Loucy (cell line): ENCODE measurements at regions not wholly inside any gene's neighbourhood (a gene's known extent, or its start where the extent isn't known, plus 50 kb on each side); places are given as distances from the start of the nearest gene placed in this dataset.

Source experiments
- H2AFZ ChIP-seq: fragments of 200-600 bp; sonication (generic); 2 replicates; pipeline ENCODE4 v1.6.0; 2016; ENCODE audit warnings: antibody characterized with exemption, mild to moderate bottlenecking, low read length, moderate library complexity
- H3F3A ChIP-seq: fragments of 200-600 bp; 2 replicates; pipeline ENCODE4 v1.6.0; 2016; ENCODE audit warnings: antibody characterized with exemption, low read depth, mild to moderate bottlenecking
- H3K27me3 ChIP-seq: fragments of 200-600 bp; sonication (generic); 2 replicates; pipeline ENCODE4 v1.6.1; 2014; ENCODE audit warnings: low read length, mild to moderate bottlenecking; ENCODE audit not compliant: insufficient read depth, poor library complexity, severe bottlenecking
- H3K36me3 ChIP-seq: fragments of 200-600 bp; sonication (generic); 2 replicates; pipeline ENCODE4 v1.6.1; 2016; ENCODE audit warnings: low read length; ENCODE audit not compliant: insufficient read depth
- H3K4me1 ChIP-seq: fragments of 200-600 bp; sonication (generic); 2 replicates; pipeline ENCODE4 v1.5.1; 2014; ENCODE audit warnings: low read length, mild to moderate bottlenecking; ENCODE audit not compliant: insufficient read depth, poor library complexity, severe bottlenecking
- H3K4me2 ChIP-seq: fragments of 200-600 bp; sonication (generic); 2 replicates; pipeline ENCODE4 v1.6.0; 2014; ENCODE audit warnings: antibody characterized with exemption, low read length, low read depth, mild to moderate bottlenecking; ENCODE audit not compliant: poor library complexity, severe bottlenecking
- H3K4me3 ChIP-seq: fragments of 200-600 bp; sonication (generic); 2 replicates; pipeline ENCODE4 v1.5.1; 2014; ENCODE audit warnings: low read length, mild to moderate bottlenecking, mixed read lengths; ENCODE audit not compliant: poor library complexity, severe bottlenecking
- H3K79me2 ChIP-seq: fragments of 200-600 bp; sonication (generic); 2 replicates; pipeline ENCODE4 v1.6.1; 2014; ENCODE audit warnings: low read length; ENCODE audit not compliant: insufficient read depth
- H3K9ac ChIP-seq: fragments of 200-600 bp; sonication (generic); 2 replicates; pipeline ENCODE4 v1.6.0; 2014; ENCODE audit warnings: mild to moderate bottlenecking, low read depth, low read length, moderate library complexity; ENCODE audit not compliant: poor library complexity, severe bottlenecking
- H3K9me2 ChIP-seq: fragments of 200-600 bp; sonication (generic); replicated peaks from 2 replicates; pipeline ENCODE4 v1.6.1; 2016; ENCODE audit warnings: low read depth, low read length, mixed read lengths
- H3K9me3 ChIP-seq: fragments of 200-600 bp; sonication (generic); 2 replicates; pipeline ENCODE4 v1.6.1; 2014; ENCODE audit warnings: mild to moderate bottlenecking, antibody characterized with exemption, low read length, low read depth; ENCODE audit not compliant: insufficient read depth
- H4K20me1 ChIP-seq: fragments of 200-600 bp; sonication (generic); 2 replicates; pipeline ENCODE4 v1.6.0; 2014; ENCODE audit warnings: antibody characterized with exemption, low read length, mild to moderate bottlenecking; ENCODE audit not compliant: insufficient read depth, poor library complexity, severe bottlenecking
- CTCF ChIP-seq: fragments of 200-600 bp; sonication (generic); conservative IDR thresholded peaks from 2 replicates; pipeline ENCODE4 v1.5.1; 2014; ENCODE audit warnings: mild to moderate bottlenecking, antibody characterized with exemption, low read length
- EZH2phosphoT487 ChIP-seq: fragments of 200-600 bp; IDR thresholded peaks from 2 replicates; pipeline ENCODE4 v1.6.1; 2018; ENCODE audit warnings: antibody characterized with exemption, mild to moderate bottlenecking, moderate library complexity, borderline replicate concordance

GRCh38 chr18:78521744-78522143 is 457.9 kb upstream of the SALL3 start:
- Histone ChIP-seq H3K4me3 (no peak overlapping the region), H3K4me1 (no peaks in the 10 kb centered on the region), H3K36me3 (no peaks in the 10 kb centered on the region), H4K20me1 (no peaks in the 10 kb centered on the region), H2AFZ (no peak overlapping the region), H3K9me3 (no peaks in the 10 kb centered on the region; the same call in 1 of the 2 replicates), H3K9ac (no peak overlapping the region), H3K79me2 (no peaks in the 10 kb centered on the region), H3K9me2 (no peaks in the 10 kb centered on the region), H3K27me3 (no peaks in the 10 kb centered on the region), H3F3A (no peaks in the 10 kb centered on the region), H3K4me2 (no peak overlapping the region)
- TF ChIP-seq CTCF: no peak

GRCh38 chr18:78522507-78522906 is 457.1 kb upstream of the SALL3 start:
- no peaks in the 10 kb centered on the region; the same call in 1 of the 2 replicates for H3K9me3 ChIP-seq
- no peak overlapping the region for H3K4me2 ChIP-seq
- no peak overlapping the region for H2AFZ ChIP-seq
- no peaks in the 10 kb centered on the region for H3K27me3 ChIP-seq
- no peaks in the 10 kb centered on the region for H3K36me3 ChIP-seq
- H4K20me1 ChIP-seq: no peaks in the 10 kb centered on the region
- no peaks in the 10 kb centered on the region for H3K4me1 ChIP-seq
- no peaks in the 10 kb centered on the region for H3F3A ChIP-seq
- TF ChIP-seq CTCF (no peak), EZH2phosphoT487 (no peak)
- no peak overlapping the region for H3K9ac ChIP-seq
- H3K4me3 ChIP-seq: no peak overlapping the region
- H3K9me2 ChIP-seq: no peaks in the 10 kb centered on the region
- no peaks in the 10 kb centered on the region for H3K79me2 ChIP-seq

GRCh38 chr18:78523850-78524249 is 455.8 kb upstream of the SALL3 start:
- Histone ChIP-seq H3K9me2 (no peaks in the 10 kb centered on the region), H4K20me1 (no peaks in the 10 kb centered on the region), H3K9ac (no peak overlapping the region), H3K79me2 (no peaks in the 10 kb centered on the region), H3K27me3 (no peaks in the 10 kb centered on the region), H3K4me3 (no peak overlapping the region), H2AFZ (no peak overlapping the region), H3F3A (no peaks in the 10 kb centered on the region), H3K4me1 (no peaks in the 10 kb centered on the region), H3K4me2 (no peak overlapping the region), H3K9me3 (no peaks in the 10 kb centered on the region; the same call in 1 of the 2 replicates), H3K36me3 (no peaks in the 10 kb centered on the region)
- TF ChIP-seq EZH2phosphoT487: no peak
- TF ChIP-seq CTCF: no peak
